Skeletal muscle cell (primary cell): ENCODE measurements at regions not wholly inside any gene's neighbourhood (a gene's known extent, or its start where the extent isn't known, plus 50 kb on each side); places are given as distances from the start of the nearest gene placed in this dataset.

Source experiments
- DNase-seq: peaks from one replicate; pipeline ENCODE4 v3.0.0-alpha.2; 2010; ENCODE audit warnings: low read depth
- H3K4me3 ChIP-seq: 2 replicates; pipeline ENCODE4 v1.5.1; 2011; ENCODE audit warnings: low read depth, mild to moderate bottlenecking, control low read depth, low read length, moderate library complexity

GRCh38 chr6:156406099-156406498, 371.1 kb upstream of the ARID1B start:
- no peak overlapping the region for H3K4me3 ChIP-seq
- no peak for DNase-seq

DNA sequence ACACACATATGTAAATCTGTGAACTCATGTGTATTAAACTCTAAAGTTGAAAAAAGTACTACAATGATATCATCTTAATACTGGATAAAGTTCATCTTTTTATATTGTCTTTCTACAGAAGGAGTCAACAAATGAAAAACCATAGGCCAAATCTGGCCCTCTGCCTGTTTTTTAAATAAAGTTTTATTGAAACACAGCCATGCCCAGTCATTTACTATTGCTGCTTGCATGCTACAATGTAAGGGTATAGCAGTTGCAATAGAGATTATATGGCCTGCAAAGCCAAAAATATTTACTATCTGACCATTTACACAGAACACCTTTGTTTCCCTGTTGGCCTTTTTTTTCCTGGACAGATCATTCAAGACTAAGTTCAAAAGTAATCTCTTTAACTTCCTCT, 374.6 kb upstream of the ARID1B start:
- no peak overlapping the region for H3K4me3 ChIP-seq
- no peak for DNase-seq

DNA sequence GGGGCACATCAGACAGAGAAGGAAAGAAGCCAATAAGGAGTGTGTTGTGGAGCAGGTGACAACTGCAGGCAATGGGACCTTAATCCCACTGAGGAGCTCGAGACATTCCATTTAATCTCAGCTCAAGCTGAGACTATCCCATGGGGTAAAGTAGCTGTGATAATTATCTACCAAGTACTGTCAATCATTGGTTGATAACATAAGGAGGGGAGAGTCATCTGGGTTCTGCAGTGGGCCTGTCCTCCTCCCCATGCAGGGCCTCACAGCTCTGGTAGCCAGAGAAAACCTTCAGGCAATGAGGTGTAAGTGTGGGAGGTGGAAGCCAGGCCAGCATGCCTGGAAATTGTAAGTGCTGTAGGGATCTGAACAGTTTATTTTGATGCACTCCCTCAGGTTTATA, 375.0 kb upstream of the ARID1B start:
- no peak overlapping the region for H3K4me3 ChIP-seq
- no peak for DNase-seq

DNA sequence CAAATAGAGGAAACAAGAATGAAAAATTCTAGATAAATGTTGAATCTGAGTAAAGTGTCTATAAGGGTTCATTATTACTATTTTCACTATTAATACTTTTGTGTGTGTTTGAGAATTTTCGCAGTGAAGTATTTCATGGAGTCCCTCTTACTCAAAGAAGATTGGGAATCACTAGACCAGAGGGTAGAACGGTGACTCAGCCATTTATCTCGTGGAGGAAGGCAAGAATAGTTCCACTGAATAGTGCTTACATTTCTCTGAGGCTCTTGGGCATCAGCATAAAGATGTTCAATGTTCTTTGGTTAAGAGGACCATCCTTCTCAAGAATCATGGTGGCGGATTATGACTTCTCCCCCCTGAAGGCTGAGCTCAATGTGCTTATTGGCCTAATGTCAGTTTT, 376.7 kb upstream of the ARID1B start:
- DNase-seq: no peak
- H3K4me3 ChIP-seq: no peak overlapping the region

DNA sequence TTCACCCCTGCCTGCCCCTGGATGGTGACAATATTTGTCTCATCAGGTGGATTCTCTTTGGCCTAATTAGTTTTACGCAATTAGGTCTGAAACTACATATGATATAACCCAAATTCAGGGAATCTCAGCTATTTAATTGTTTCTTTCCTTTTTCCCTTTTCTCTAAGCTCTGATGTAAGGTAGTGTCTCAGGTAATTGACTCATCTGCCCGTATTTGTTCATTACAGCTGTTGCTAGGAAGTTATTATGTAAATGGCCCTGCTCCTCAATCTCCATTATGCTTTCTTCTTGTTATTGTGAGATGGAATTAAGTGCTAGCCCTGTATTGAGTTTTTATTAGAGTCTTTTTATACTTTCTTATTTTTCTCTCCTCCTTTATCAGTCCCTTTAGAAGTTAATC, 378.2 kb upstream of the ARID1B start:
- H3K4me3 ChIP-seq: no peak overlapping the region
- DNase-seq: no peak

- no peak for DNase-seq
- no peak overlapping the region for H3K4me3 ChIP-seq
These were observed 378.8 kb upstream of the ARID1B start for GRCh38 chr6:156398371-156398770.

DNA sequence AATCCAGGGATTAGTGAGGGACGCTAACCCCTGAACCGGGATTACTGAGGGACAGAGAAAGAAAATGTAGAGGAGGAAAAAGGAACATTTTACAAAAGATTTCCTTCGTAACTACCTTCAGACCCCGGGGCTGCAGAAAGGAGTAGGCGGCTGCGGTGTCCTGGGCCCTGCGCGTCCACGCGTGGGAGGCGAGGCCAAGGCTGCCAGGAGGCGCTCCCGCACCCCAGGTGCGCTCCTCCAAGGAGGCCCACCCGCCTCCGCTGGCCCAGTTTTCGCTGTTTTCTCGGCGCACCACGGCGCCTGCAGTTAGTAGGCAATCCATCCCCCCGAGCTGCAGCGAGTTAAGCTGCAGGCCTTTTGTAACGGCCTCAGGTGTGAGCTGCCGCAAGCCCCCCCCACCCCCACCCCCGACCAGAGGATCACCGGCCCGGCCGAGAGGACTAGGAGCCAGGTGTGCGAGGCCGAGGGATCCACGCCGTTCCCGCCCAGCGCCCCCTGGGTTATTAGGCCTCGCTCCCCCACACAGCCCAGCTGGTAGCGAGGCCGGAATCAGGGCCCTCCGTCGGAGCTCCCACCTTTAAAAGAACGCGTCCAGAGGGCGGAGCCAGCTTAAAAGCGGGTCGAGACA, 380.3 kb upstream of the ARID1B start:
- no peak overlapping the region for H3K4me3 ChIP-seq
- no peak for DNase-seq

GRCh38 chr6:156396068-156396771, 381.0 kb upstream of the ARID1B start:
- H3K4me3 ChIP-seq: no peak overlapping the region

GRCh38 chr6:156395276-156395675, 381.9 kb upstream of the ARID1B start:
- DNase-seq: no peak

More at GRCh38 chr6:156396068-156396771, 381.0 kb upstream of the ARID1B start:
- DNase-seq: no peak

DNA sequence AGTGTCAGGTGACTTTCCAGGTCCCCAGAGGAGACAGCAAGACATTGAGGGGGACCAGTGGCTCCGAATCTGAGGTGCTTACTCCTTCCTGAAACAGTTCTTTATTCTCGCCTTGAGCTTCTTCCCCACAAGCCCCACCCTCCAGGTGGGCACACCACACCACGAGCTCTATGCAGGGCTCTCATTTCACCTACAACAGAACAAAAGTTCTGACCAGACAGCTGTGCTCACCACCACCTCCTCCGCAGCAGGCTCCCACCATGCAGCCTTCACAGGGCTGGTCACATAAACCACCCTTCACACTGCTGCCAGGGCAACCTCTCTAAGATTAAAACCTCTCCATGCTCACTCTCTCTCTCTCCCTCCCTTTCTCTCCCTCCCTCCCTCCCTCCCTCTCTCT, 384.5 kb upstream of the ARID1B start:
- H3K4me3 ChIP-seq: no peak overlapping the region
- DNase-seq: no peak

More at GRCh38 chr6:156395276-156395675, 381.9 kb upstream of the ARID1B start:
- H3K4me3 ChIP-seq: no peak overlapping the region

DNA sequence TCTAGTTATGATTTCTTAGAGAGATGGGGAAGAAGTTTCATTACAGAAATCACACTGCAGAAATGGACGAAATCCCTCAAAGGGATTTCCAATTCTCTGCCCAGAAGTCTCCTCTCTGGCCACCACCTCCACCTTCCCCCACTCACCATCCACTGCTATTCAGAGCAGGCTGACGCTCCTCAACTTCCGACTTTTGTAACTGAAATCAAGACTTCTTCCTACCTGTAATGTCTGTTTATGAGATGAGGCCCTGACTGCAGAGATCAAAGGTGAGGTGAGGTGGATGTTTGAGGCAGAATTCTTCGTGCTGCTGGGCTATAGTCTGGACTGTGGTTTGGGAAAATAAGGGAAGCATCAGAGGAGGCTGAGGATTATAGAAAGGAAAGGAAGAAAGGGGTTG, 385.2 kb upstream of the ARID1B start:
- no peak overlapping the region for H3K4me3 ChIP-seq
- DNase-seq: no peak

- no peak for DNase-seq
- no peak overlapping the region for H3K4me3 ChIP-seq
These were observed 386.0 kb upstream of the ARID1B start for GRCh38 chr6:156391061-156391672.

DNA sequence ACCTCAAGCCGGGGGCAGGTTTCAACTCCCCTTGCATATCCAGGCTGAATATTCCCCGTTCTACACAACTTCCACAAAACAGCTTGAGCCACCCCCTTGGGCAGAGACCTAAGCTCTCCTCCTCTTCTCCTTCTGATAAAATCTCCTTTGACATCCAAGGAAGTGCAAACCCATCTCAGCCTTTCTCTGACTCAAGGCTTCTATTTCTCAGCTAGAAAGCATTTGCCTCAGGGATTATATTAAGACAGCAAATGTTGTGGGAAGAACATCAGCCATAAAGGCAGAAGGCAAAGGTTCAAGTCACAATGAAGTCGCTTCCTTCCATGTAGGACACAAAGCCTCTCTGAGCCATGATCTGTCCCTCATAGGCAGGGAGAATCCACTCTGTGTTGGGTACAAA, 386.6 kb upstream of the ARID1B start:
- no peak overlapping the region for H3K4me3 ChIP-seq
- DNase-seq: no peak

DNA sequence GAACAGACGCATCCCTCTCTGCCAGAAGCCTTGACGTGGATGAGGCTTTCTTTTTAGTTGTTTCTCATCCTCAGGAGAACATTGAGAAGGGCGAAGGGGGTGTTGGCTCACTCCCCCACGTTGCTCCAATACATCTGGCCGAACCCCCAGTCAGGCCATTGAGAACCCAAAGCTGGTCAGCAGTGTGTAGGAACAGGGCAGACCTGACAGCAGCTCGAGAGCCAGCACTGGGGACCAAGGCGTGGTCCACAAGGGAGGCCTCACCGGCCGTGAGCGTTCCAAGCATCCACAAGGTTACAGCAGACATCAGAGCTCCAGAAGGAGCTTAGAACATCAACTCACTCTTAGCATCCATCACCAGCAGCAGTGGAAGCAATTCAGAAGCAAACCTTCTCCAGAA, 387.9 kb upstream of the ARID1B start:
- no peak overlapping the region for H3K4me3 ChIP-seq
- DNase-seq: no peak

GRCh38 chr6:156387472-156387871, 389.7 kb upstream of the ARID1B start:
- no peak overlapping the region for H3K4me3 ChIP-seq
- DNase-seq: no peak

DNA sequence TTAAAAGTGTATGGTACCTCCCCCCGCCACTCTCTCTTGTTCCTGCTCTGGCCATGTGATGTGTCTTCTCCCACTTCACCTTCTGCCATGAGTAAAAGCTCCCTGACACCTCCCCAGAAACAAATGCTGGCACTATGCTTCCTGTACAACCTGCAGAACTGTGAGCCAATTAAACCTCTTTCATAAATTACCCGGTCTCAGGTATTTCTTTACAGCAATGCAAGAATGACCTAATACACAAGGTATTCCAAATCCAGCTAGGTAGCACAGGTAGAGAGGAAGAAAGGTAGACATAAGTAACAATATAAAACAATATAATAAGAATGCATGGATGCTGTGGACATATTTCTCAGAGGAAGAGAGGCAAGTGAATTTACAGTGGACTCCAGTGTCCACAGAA, 394.1 kb upstream of the ARID1B start:
- DNase-seq: no peak
- H3K4me3 ChIP-seq: no peak overlapping the region

GRCh38 chr6:156379392-156380289, 397.5 kb upstream of the ARID1B start:
- no peak overlapping the region for H3K4me3 ChIP-seq
- no peak for DNase-seq

DNA sequence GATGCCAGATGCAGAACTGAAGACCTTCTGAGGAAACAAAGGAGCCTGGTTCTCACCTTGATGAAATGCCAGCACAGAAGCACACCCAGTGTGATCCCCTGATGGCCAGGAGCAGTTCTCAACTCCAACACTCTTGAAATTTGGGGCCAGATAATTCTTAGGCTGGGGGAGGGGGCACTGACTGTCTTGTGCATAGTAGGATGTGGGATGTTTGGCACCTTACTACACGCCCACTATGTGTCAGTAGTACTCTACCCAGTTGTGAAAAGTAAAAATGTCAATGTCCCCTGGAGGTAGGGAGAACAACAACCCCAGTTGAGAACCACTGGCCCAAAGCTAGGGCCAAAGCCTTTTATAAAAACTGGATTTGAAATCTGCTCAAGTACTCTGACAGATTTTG, 398.3 kb upstream of the ARID1B start:
- no peak for DNase-seq
- no peak overlapping the region for H3K4me3 ChIP-seq

DNA sequence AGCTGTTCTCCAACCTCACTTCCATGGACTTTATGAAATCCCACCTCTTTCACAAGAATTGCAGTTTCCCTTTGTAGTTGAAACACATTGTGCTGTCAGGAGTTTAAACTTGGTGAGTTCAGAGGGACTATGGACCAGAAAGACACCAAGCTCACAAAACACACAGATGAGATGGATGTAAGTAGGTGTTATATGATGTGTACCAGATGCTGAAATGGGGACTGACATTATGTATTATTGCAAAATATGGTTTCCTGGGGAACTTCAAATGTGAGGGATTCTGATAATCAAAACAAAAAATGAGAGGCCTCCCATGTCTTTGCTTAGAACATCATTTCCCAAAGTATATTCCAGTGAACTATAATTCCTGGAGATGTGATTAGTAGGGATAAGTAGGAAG, 401.1 kb upstream of the ARID1B start:
- no peak for DNase-seq
- no peak overlapping the region for H3K4me3 ChIP-seq

DNA sequence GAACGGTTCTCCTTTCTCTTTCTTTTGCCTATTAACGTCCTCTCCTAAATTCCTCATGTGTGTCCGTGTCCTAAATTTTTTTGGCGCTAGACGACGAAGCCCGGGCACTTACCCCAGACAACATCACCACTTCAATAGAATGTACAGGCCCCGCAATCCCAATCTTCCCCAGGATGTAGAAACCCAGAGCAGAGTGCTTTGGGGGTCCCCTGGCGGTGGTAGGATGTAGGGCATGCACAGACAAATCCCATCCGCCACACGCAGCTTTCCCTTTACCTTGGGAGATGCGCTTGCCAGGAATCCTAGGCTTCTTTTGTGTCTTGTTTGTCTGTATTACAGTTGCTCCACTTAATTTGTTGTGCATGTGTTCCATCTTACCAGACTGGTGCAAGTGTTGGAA, 417.3 kb upstream of the ARID1B start:
- no peak for DNase-seq

More for the DNA sequence above, 417.3 kb upstream of the ARID1B start:
- H3K4me3 ChIP-seq: no peak overlapping the region
